Fibroblast of skin of scalp (primary cell): ENCODE measurements at regions not wholly inside any gene's neighbourhood (a gene's known extent, or its start where the extent isn't known, plus 50 kb on each side); places are given as distances from the start of the nearest gene placed in this dataset.
"Not testable (repeated sequence)": the region's sequence is repeated elsewhere in the genome, so short reads cannot be mapped to it uniquely, and the experiment has no call there.

Experiments
- DNase-seq: peaks from one replicate; pipeline ENCODE4 v3.0.0-alpha.2; 2013

GRCh38 chr2:195299600-195299999 lies 357.4 kb upstream of the SLC39A10 start:
- no peak for DNase-seq

- no peak for DNase-seq
Observed at GRCh38 chr2:195296490-195296889, 360.5 kb upstream of the SLC39A10 start.

GRCh38 chr2:195289081-195289480 lies 367.9 kb upstream of the SLC39A10 start:
- no peak for DNase-seq

GRCh38 chr2:195279840-195280427 lies 377.1 kb upstream of the SLC39A10 start:
- no peak for DNase-seq

- no peak for DNase-seq
Observed at GRCh38 chr2:195270466-195271039, 386.5 kb upstream of the SLC39A10 start.

GRCh38 chr2:195269220-195269619 lies 387.8 kb upstream of the SLC39A10 start:
- DNase-seq: no peak

- no peak for DNase-seq
Observed at GRCh38 chr2:195257979-195258378, 399.0 kb upstream of the SLC39A10 start.

GRCh38 chr2:195252018-195252417 lies 405.0 kb upstream of the SLC39A10 start:
- DNase-seq: no peak

- no peak for DNase-seq
Observed at GRCh38 chr2:195251214-195251613, 405.8 kb upstream of the SLC39A10 start.

- DNase-seq: no peak
Observed at GRCh38 chr2:195238826-195239225, 418.2 kb upstream of the SLC39A10 start.

- no peak for DNase-seq
Observed at GRCh38 chr2:195238379-195238778, 418.6 kb upstream of the SLC39A10 start.

GRCh38 chr2:195228547-195228946 lies 428.5 kb upstream of the SLC39A10 start:
- DNase-seq: not testable (repeated sequence)

- no peak for DNase-seq
Observed at GRCh38 chr2:195214072-195214471, 443.0 kb upstream of the SLC39A10 start.

- no peak for DNase-seq
Observed at GRCh38 chr2:195212586-195212985, 444.4 kb upstream of the SLC39A10 start.

- peak; percentile 4 for DNase-seq
Observed at GRCh38 chr2:195202163-195202845, 454.7 kb upstream of the SLC39A10 start.

- no peak for DNase-seq
Observed at GRCh38 chr2:195199864-195200263, 457.2 kb upstream of the SLC39A10 start.

- DNase-seq: peak; percentile 1
Observed at GRCh38 chr2:195181059-195181705, 475.8 kb upstream of the SLC39A10 start.

- no peak for DNase-seq
Observed at GRCh38 chr2:195168369-195168768, 488.7 kb upstream of the SLC39A10 start.

GRCh38 chr2:195164930-195165329 lies 492.1 kb upstream of the SLC39A10 start:
- no peak for DNase-seq

GRCh38 chr2:195162918-195163317 lies 494.1 kb upstream of the SLC39A10 start:
- no peak for DNase-seq

GRCh38 chr2:195162194-195162593 lies 494.8 kb upstream of the SLC39A10 start:
- DNase-seq: no peak

GRCh38 chr2:195160963-195161362 lies 496.1 kb upstream of the SLC39A10 start:
- no peak for DNase-seq

GRCh38 chr2:195151711-195152110 lies 505.3 kb upstream of the SLC39A10 start:
- no peak for DNase-seq

GRCh38 chr2:195150819-195151218 lies 506.2 kb upstream of the SLC39A10 start:
- no peak for DNase-seq
